HG02763 (cell line): ENCODE measurements at regions not wholly inside any gene's neighbourhood (a gene's known extent, or its start where the extent isn't known, plus 50 kb on each side); places are given as distances from the start of the nearest gene placed in this dataset.

Experiments used
- ATAC-seq: cut with Tn5 transposase; IDR thresholded peaks from one replicate; pipeline ENCODE4 v1.9.1; 2021; ENCODE audit warnings: mild to moderate bottlenecking, moderate library complexity; ENCODE audit not compliant: unreplicated experiment

GRCh38 chr3:88535563-88535962 is 385.8 kb downstream of the C3orf38 start:
- ATAC-seq = no peak

GRCh38 chr3:88542916-88543315 is 393.2 kb downstream of the C3orf38 start:
- ATAC-seq = no peak

GRCh38 chr3:88572450-88572849 is 422.7 kb downstream of the C3orf38 start:
- no peak for ATAC-seq

GRCh38 chr3:88573472-88573871 is 423.7 kb downstream of the C3orf38 start:
- ATAC-seq = no peak

GRCh38 chr3:88574146-88574545 is 424.4 kb downstream of the C3orf38 start:
- ATAC-seq = no peak

- ATAC-seq = no peak
These were observed 434.7 kb downstream of the C3orf38 start for GRCh38 chr3:88584451-88584850.

GRCh38 chr3:88586121-88586640 is 436.4 kb downstream of the C3orf38 start:
- ATAC-seq = no peak

- ATAC-seq = no peak
These were observed 439.4 kb downstream of the C3orf38 start for GRCh38 chr3:88589138-88589537.

GRCh38 chr3:88595026-88595425 is 445.3 kb downstream of the C3orf38 start:
- ATAC-seq = no peak

GRCh38 chr3:88596451-88596850 is 446.7 kb downstream of the C3orf38 start:
- ATAC-seq = no peak

- no peak for ATAC-seq
These were observed 461.1 kb downstream of the C3orf38 start for GRCh38 chr3:88610820-88611219.

GRCh38 chr3:88611826-88612326 is 462.1 kb downstream of the C3orf38 start:
- no peak for ATAC-seq

- no peak for ATAC-seq
These were observed 466.7 kb downstream of the C3orf38 start for GRCh38 chr3:88616413-88616812.

GRCh38 chr3:88617283-88617682 is 467.5 kb downstream of the C3orf38 start:
- no peak for ATAC-seq

GRCh38 chr3:88618021-88618645 is 468.4 kb downstream of the C3orf38 start:
- ATAC-seq = no peak

GRCh38 chr3:88621586-88621985 is 471.8 kb downstream of the C3orf38 start:
- ATAC-seq = no peak

- no peak for ATAC-seq
These were observed 473.9 kb downstream of the C3orf38 start for GRCh38 chr3:88623709-88624108.

GRCh38 chr3:88626456-88627120 is 476.8 kb downstream of the C3orf38 start:
- ATAC-seq = no peak

- no peak for ATAC-seq
These were observed 478.5 kb upstream of the EPHA3 start for GRCh38 chr3:88628901-88629300.

- no peak for ATAC-seq
These were observed 475.2 kb upstream of the EPHA3 start for GRCh38 chr3:88632226-88632625.

- ATAC-seq = no peak
These were observed 466.8 kb upstream of the EPHA3 start for GRCh38 chr3:88640581-88640980.

GRCh38 chr3:88641033-88641604 is 466.3 kb upstream of the EPHA3 start:
- ATAC-seq = no peak
